GM19395 (cell line): ENCODE measurements at regions not wholly inside any gene's neighbourhood (a gene's known extent, or its start where the extent isn't known, plus 50 kb on each side); places are given as distances from the start of the nearest gene placed in this dataset.
"Not testable (repeated sequence)": the region's sequence is repeated elsewhere in the genome, so short reads cannot be mapped to it uniquely, and the experiment has no call there.

Experiments
- ATAC-seq: cut with Tn5 transposase; IDR thresholded peaks from one replicate; pipeline ENCODE4 v1.9.1; 2021; ENCODE audit warnings: mild to moderate bottlenecking, moderate library complexity; ENCODE audit not compliant: unreplicated experiment

DNA sequence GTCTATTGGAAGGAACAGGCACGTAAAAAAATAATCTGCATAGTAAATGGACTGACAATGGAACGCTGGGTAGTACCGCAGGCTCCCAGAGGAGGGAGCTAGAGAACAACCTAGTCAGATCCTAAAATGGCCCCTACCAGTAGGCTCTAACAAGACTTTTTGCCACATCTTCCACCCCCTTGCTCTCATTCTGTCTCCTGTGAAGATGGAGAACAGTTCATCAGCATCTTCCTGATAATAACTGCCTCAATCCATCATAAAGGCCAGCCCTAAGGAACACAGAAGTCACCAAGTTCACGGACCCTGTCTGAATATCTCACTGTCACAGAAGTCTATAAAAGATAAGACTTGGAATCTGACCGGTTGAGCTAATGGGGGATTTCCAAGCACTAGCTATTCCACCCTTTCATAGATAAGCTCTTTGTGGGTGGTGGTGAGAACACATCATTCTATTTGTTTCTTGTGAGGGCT is 133.4 kb downstream of the SLC1A3 start:
- ATAC-seq: peak; percentile 65

DNA sequence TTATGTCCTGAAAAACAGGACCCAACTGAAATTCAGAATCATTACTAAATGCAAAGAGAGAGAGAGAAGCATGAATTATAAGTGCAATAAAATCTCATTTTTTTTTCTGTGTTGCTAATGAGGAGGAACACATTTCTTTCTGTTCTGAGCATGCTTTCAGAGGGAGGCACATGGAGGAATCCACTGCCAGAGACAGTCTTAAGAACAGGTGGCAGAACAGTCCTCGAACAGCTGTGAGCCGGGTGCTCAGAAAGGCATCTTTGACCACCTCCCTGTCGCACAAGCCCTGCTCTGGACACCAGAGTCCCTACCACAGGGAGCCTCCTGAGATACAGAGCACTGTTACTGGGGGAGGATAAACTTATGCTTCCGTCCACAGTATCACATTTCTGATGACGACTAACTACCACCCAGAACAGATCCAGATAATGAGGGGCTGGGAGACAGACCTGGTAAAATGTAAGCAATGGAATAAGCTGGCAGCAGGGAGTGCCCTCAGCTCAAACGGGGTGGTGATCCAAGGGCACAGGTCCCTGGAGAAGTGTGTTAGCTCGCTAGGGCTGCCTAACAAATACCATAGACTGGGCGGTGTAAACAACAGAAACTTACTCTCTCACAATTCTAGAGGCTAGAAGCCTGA is 134.0 kb downstream of the SLC1A3 start:
- no peak for ATAC-seq

DNA sequence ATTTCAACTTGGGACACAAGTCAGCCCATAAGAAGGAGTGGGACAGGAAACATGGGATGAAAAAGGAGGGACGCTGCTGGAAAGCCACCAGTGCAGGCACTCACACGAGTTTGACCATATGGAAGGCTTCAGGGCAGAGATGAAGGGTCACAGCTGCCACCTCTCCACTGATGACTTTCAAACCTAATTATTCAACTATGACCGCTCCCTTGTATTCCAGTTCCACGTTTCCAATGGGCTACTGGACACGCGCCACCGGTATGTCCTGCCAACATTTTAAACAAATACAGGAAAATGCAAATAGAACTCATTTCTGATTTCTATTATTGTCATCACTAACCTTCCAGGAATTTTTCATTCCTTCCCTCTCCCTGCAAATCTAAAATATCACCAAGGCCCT is 134.7 kb downstream of the SLC1A3 start:
- no peak for ATAC-seq

DNA sequence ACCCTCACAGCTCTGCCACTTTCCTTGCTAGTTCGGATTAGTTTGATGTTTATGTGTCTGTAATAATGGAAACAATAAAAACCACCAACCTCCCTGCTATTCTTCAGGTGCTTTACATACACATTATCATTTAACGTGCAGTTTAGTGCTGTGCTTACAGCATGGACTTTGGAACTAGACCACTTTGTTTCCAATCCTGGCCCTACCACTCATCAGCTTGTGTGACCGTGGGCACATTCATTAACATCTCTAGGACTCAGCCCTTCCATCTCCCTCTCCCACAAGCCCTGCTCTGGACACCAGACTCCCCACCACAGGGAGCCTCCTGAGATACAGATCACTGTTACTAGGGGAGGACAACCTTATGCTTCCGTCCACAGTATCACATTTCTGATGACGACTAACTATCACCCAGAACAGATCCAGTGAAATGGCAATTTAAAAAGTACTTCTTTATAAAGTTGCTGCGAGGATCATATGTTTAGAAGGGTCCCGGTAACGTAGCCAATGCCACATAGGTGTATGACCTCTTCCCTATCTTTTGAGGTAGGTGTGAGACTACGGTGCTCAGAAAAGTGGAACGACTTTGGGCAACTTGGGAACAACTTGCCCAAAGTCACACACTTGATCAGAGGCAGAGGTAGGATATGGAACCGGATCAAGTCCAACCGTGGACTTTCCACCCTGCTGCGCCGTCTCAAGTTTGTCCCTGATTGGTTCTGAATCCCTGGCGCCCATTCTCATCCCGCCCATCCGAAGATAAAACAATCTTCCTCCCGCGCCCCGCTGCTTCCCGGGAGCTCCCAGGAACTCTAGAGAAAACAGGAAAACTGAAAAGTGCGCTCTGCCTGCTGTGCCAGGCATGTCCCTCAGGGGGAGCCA is 132.4 kb upstream of the NIPBL start:
- ATAC-seq: peak; percentile 10

DNA sequence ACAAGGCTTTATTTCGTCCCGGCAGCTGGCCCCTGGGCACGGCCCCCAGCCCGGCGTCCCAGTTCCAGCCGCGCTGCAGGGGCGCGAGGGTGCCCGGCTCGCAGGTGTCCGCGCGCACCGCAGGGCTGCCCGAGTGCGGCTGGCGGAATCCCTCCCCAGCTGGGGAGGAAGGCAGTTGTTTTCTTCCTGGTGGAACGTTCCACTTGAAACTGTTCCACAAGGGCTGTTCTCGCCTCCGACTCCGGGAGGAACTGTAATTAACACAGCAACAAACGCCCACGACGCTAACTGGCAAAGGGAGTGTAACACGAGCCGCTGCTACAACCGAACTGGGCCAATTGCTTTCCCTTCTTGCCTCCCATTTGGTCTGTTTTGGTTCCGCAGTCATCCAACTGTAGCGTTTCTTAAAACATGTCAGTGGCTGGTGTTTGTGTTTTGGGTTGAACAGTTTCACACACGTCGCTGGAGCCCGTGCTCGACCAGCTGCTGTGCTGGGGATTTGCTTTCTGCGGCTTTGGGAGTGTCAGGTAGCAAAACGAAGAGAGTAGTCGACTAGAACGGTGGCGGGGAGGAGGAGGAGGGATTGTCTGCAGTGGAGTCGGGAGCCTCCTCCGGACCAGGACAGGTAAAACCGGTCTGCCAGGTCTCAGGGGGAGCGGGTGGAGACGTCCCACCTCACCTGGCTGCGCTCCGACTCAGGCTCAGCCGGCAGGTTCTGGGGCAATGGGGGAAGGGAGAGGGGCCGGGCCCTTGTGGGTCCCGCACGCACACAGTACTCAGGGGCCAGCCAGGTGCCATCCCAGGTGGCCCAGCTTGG is 131.6 kb upstream of the NIPBL start:
- ATAC-seq: peak; percentile 75

DNA sequence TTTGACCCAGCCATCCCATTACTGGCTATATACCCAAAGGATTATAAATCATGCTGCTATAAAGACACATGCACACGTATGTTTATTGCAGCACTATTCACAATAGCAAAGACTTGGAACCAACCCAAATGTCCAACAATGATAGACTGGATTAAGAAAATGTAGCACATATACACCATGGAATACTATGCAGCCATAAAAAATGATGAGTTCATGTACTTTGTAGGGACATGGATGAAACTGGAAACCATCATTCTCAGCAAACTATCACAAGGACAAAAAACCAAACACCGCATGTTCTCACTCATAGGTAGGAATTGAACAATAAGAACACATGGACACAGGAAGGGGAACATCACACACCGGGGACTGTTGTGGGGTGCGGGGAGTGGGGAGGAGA is 128.8 kb upstream of the NIPBL start:
- not testable (repeated sequence) for ATAC-seq

DNA sequence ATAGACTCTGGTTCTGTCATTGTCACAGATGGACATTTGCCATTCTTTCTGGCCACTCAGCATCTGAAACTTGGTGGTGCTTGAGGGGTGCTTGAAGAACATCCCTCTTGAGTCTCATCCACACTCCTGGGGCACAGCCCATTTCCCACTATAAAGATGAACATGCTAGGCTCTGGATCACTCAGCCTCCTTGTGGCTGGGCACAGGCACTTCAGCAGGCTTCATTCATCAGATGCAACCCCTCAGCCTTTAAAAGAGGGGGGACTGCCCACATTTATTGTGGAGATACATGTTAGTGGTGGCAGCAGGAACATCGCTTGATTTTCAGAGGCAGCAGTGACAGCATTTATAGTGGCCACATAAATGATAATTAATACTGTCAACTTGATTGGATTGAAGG is 124.7 kb upstream of the NIPBL start:
- no peak for ATAC-seq

DNA sequence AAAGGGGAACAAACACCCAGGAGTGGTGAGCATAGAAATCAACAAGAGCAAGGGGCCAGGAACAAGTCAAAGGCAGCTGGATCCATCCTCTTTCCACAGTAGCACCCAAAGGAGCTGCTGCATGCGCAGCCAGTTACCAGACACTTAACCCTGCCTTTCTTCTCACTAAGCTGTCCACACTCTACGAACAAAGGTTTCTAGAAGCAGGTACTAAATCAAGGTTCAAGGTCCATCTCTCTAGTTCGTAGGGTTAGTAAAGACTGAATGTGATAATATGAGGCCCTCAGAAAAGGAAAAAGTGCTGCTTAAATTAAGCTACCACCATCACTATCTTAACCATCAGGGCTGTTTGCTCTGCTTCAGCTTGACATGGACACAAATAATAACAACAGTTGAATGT is 121.2 kb upstream of the NIPBL start:
- no peak for ATAC-seq

DNA sequence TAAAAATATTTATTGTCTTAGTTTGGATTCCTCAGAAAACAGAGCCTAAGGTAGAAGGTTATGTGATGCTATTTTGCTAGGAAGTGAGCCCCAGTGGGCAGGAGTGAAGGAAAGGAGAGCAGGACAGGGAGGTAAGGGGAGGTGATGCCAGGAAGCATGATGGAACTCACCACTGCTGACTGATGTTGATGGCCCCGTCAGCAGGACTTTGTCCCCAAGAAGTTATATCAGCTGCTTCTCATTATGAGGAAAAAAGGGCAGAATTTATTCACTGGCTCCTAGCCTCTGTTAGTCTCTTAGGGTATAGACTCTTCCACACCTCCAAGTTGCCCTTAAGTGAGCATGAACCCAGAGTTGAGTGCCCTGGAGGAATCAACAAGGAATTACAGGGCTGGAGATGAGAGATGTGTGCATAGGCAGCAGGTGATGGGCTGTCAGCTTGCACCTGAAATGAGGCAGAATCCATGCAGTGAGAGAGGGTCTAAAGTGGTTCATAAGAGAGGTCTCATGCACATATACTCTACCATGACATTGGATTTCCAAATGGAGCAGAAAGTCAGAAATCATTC is 120.6 kb upstream of the NIPBL start:
- no peak for ATAC-seq

DNA sequence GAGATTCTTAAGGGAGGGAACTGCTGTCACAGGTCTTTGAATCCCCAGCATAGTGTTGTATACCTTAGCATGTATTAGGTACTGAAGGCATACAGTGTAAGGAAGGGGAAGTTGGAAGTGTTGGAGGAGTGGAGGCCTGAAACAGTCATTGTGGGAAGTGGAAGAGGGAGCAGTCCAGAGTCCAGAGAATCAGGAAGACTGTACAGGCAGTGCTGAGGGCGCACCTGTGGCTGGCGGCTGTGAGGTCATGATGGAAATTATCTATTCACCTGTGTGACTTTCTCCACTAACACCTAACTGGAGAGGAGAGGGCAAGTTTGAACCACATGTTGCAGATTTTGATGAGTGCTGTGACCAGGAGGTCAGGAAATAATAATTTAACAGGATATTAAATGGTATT is 119.7 kb upstream of the NIPBL start:
- no peak for ATAC-seq

DNA sequence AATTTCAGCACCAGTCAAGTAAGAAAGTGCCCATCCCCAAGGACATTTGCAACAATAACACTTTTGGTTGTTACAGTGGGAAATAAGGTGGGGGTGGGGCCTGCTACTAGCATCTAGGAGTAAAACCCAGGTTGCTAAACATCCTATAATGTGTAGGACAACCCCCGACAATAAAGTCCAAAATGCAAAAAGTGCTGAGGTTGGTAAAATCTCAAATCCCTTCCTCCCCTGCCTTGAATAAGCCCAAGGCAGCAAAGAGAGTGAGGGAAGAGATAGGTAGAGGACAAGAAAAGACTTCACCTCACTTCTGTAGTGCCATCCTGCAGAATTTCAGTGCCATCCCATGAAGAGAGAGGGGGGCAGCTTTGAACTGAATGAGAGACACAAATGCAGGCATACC is 117.5 kb upstream of the NIPBL start:
- no peak for ATAC-seq

DNA sequence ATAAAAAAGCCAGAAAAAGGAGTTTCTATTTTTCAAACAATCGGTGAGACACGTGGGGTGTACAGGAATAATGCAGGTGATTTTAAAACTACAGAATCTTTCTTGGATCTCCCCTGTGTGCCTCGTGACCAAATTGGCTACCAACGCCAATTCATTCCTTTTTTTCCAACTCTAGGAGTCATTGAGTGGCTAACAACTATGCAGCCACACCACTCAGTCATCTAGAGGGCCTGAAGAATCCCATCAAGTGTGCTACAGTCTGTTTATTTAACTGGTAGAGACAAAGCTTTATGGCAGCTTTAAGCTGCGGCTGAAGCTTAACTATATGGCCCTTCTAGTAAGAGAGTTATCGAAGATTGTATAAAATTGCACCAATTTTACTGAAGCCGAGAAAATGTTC is 113.1 kb upstream of the NIPBL start:
- no peak for ATAC-seq

DNA sequence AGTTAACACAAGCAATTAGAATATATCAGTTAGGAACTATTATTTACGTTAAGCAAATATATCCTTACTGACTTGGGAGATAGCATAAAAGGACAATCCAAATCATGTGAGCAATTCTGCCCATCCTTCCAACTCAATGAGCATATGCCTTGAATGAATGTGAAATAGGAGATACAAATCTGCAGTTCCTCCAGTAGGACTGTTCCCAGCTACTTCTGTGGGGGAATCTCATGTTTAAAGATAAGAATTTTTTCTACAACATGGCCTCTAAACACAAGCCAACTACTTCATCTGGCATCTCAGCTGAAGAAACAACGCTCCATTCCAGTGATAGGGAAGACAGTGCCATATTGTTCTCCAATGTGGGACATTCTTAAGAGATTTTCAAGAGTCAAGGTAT is 110.7 kb upstream of the NIPBL start:
- no peak for ATAC-seq

DNA sequence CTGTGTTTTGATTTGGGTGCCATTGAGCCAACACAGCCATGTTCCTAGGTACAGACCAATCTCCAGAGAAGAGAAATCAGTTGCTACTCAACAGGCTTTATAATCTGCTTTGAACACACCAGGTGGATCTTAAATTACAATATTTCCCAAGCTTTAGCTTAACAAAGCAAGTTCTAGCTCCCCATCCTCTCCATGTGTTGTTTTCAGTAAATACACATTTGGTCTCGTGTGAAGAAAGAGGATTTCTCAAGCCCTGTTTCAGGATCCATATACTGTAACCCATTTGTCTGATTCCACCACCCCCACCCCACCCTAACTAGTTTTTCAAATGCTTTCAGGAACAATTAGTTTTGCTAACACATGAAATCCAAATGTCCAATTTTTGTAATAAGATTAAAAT is 109.6 kb upstream of the NIPBL start:
- no peak for ATAC-seq

DNA sequence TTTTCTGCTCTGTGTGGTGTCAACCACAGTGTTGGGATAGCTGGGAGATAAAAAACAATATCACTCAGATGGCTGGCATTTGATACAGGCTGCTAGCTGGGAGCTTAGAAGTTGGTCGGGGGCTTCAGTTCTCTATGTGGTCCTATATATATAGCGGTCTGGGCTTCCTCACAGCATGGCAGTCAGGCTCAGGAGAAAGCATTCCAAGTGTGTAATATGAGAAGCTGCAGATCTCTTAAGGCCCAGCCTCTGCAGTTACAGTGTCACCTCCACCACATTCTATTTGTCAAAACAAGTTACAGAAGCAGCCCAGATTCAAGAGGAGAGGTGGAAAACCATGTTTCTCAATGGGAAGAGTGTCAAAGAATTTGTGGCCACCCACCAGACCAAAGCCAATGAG is 108.1 kb upstream of the NIPBL start:
- ATAC-seq: no peak

DNA sequence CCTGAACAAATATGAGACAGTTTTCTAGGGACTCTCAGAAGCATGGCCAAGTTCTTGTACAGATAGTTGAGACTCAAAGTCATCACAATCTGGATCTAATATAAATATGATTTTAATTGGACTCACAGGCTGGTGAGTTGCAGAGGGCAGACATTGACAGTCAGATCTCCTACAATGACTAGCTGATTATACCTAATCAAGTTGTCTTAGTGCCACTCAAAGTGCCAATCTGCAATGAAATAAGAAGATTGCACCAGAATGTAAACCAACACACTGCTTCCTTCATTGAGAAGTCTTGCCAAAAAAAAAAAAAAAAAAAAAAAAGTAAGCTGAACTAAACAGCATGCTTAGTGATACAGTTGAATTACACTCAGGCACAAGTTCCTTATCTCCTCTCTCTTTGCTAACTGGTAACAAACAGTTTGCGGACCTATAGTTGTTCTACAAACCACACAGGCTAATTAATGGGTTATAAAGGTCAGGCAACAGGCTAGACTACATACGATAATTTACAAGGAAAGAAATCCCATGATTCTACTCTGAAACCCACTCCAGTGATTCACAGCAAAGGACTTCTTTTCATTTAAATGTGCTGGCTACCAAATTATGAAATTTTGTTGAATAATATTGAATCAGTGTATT is 107.3 kb upstream of the NIPBL start:
- no peak for ATAC-seq

DNA sequence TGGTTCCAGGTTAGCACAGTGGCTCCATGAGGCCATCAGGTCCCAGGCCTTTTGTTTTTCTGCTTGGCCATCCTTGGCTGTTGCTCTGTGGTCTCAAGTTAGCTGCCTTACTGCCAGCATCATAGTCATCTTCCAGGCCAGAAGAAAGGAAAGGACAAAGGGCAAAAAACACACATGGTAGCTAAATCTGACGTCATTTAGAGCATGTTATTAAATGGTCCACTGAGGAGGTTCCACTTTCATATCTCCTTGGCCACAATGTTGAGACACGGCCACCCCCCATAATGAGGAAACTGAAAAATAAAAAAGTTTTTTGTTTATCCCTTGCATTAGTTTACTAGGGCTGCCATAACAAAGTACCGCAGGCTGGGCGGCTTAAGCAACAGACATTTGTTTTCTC is 106.4 kb upstream of the NIPBL start:
- ATAC-seq: no peak

DNA sequence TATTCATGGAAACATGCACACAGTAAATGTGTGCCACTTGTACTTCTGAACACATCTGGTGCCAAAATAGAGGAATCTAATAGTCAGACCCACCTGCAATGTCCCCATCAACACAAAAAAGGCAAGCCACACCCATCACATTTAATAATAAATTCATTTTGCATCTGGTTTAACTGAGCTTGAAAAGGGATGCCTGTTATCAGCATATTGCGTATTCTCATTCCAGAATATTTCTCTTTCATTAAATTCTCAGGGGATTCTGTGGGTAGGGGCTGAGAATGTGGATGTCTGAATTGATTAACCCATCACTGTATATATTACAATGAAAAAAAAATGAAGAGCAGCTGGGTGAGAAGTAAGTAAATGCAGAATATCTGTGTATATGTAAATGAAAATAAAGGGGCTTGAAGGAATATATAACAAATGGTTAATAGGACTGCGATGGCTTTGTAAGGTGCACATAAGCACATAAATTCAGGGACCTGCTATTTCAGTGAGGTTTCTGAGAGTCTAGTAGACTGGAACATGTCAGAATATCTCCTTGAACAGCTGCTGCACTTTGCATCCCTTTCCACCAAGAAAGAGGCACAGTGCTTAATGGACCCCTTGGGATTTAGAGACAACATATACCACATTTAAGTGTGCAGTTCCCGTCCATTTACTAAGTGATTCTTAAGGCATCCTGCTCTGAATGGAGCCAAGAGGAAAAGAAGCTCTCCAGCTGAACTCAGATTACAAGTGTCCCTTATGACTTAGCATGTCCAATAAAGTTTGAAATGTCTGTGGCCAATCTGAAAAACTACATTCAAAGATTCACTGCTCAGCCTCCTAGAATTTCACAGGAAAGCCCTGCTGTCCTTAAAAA is 104.1 kb upstream of the NIPBL start:
- ATAC-seq: no peak

DNA sequence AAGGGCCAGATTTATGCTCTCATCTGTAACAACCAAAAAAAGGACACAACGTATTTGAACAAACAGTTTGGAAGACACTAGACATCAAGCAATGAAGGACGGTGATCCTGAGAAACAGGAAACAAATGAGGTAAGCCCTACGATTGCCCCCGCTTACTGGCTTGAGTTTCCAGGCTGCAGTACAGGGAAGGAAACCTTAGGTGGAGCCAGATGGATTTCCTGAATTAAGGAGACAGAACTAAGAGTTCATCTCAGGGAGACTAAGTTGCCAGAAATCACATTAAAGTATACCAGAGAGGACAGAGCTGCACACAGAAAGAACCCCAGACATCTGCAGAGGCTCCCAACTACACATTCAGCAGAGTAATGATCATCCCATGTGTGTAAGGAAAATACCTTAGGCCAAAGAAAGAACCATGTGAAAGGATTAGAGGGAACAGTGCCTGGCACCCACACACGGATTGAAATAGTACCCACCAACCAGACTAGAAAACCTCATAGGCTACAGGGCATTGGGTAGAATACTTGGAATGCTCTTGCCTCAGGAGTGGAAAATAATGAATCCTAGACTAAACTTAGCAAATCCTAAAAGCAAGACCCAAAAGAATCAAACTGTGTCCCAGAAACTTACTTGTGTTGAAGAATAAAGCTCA is 99.3 kb upstream of the NIPBL start:
- no peak for ATAC-seq
